ENCODE measurements at regions not wholly inside any gene's neighbourhood (a gene's known extent, or its start where the extent isn't known, plus 50 kb on each side); places are given as distances from the start of the nearest gene placed in this dataset.

DNA sequence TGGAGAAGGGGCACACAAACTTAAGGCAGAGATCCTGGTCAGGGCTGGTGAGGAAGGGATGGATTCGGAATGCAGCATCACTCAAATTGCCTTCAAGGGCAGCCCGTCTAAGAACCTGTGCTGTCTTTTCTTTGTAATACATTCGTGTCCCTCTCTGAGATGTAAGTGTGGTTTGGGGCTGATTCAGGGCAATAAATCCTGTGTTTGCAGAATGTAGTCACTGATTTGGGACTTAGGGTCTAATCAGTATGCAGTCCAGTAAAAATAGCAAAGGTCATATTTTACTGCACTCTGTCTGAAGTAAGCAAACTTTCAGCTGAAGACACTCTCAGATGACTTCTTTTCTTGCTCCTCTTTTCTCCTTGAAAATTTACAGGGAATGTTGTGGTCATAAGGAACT, 93.8 kb upstream of the C1QTNF9B start:
- TF ChIP-seq, protein P1, sequence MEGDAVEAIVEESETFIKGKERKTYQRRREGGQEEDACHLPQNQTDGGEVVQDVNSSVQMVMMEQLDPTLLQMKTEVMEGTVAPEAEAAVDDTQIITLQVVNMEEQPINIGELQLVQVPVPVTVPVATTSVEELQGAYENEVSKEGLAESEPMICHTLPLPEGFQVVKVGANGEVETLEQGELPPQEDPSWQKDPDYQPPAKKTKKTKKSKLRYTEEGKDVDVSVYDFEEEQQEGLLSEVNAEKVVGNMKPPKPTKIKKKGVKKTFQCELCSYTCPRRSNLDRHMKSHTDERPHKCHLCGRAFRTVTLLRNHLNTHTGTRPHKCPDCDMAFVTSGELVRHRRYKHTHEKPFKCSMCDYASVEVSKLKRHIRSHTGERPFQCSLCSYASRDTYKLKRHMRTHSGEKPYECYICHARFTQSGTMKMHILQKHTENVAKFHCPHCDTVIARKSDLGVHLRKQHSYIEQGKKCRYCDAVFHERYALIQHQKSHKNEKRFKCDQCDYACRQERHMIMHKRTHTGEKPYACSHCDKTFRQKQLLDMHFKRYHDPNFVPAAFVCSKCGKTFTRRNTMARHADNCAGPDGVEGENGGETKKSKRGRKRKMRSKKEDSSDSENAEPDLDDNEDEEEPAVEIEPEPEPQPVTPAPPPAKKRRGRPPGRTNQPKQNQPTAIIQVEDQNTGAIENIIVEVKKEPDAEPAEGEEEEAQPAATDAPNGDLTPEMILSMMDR (IDR thresholded peaks at IDR 0.05; ENCODE audit: low read length) = no peak
- TF ChIP-seq EZH2 (optimal IDR thresholded peaks at IDR 0.05; ENCODE audit: low read depth, low read length) (no peak), EZH2phosphoT487 (IDR thresholded peaks at IDR 0.05; ENCODE audit: low read length) (no peak)
- H3K36me3 ChIP-seq (replicated peaks; ENCODE audit: insufficient read depth, low read length) = no peaks in the 10 kb centered on the region
- H3K27ac ChIP-seq (ENCODE audit: low read length) = no peak overlapping the region
- H3K9me2 ChIP-seq (replicated peaks; ENCODE audit: insufficient read depth, low read length) = no peaks in the 10 kb centered on the region
- DNase-seq = no peak
- no peaks in the 10 kb centered on the region for H3F3A ChIP-seq (ENCODE audit: insufficient read depth, low read length)
- H3K9ac ChIP-seq (ENCODE audit: low read length) = no peak overlapping the region
- H3K4me2 ChIP-seq (ENCODE audit: low read depth, low read length) = no peak overlapping the region
- no peaks in the 10 kb centered on the region for H3K4me1 ChIP-seq (ENCODE audit: low read length)
- H3K27me3 ChIP-seq (replicated peaks; ENCODE audit: insufficient read depth, low read length) = no peaks in the 10 kb centered on the region
- H3K9me3 ChIP-seq (replicated peaks; ENCODE audit: insufficient read depth, low read length) = no peaks in the 10 kb centered on the region
- H2AFZ ChIP-seq (ENCODE audit: low read length) = no peak overlapping the region
- no peak overlapping the region for H3K4me3 ChIP-seq (ENCODE audit: low read length)
- no peaks in the 10 kb centered on the region for H3K79me2 ChIP-seq (ENCODE audit: low read length)
- no peaks in the 10 kb centered on the region for H4K20me1 ChIP-seq (ENCODE audit: insufficient read depth, low read length)

DNA sequence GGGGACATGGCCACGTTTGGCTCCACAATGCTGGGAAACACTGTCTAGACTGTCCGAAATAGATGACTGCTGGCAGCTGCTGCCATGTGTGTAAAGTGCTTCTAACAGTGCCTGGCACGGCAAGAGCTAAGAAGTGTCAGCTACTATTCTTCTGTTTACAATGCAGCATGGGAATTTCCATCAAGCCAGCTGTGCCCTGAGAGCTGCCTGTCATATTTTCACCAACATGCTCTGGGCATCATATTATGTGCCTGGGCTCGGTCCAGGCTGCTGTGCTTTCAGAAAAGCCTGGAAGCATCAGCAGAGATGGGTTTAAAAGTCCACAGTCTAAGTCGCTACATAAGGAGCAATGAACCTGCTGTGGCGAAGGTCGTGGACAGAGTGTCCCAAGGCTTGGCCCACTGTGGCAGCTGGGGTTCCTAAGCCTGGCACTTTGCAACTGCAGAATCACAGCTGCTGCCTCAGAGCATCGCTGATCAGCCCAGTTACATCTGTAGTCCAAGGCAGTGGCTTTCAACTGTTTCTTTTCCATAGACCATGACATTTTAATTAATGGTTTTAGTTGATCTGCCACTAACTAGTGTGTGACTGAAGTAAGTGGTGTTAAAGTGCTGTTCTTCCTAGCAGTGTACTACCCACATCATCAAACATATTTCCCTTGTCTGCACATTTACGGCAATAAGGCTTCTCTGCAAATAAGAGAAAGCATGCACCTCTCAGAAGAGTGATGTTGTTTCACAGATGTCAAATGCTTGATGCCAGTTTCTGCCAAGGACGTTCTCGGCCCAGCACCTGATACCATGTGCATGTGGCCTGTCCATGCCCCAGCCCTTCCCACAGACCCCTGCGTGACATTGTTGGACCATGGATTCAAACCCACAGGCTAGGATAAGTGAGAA, 95.7 kb upstream of the C1QTNF9B start:
- H3F3A ChIP-seq (ENCODE audit: insufficient read depth, low read length) = no peaks in the 10 kb centered on the region
- no peaks in the 10 kb centered on the region for H4K20me1 ChIP-seq (ENCODE audit: insufficient read depth, low read length)
- no peak for TF ChIP-seq EZH2phosphoT487 (IDR thresholded peaks at IDR 0.05; ENCODE audit: low read length)
- no peak for TF ChIP-seq EZH2 (optimal IDR thresholded peaks at IDR 0.05; ENCODE audit: low read depth, low read length)
- TF ChIP-seq, protein P1 (IDR thresholded peaks at IDR 0.05; ENCODE audit: low read length) = no peak
- no peak overlapping the region for H3K27ac ChIP-seq (ENCODE audit: low read length)
- no peaks in the 10 kb centered on the region for H3K4me1 ChIP-seq (ENCODE audit: low read length)
- H3K27me3 ChIP-seq (replicated peaks; ENCODE audit: insufficient read depth, low read length) = no peaks in the 10 kb centered on the region
- H3K9me2 ChIP-seq (replicated peaks; ENCODE audit: insufficient read depth, low read length) = no peaks in the 10 kb centered on the region
- DNase-seq = no peak
- H3K9ac ChIP-seq (ENCODE audit: low read length) = no peak overlapping the region
- H2AFZ ChIP-seq (ENCODE audit: low read length) = no peak overlapping the region
- H3K36me3 ChIP-seq (replicated peaks; ENCODE audit: insufficient read depth, low read length) = no peaks in the 10 kb centered on the region
- H3K4me3 ChIP-seq (ENCODE audit: low read length) = no peak overlapping the region
- no peaks in the 10 kb centered on the region for H3K79me2 ChIP-seq (ENCODE audit: low read length)
- no peaks in the 10 kb centered on the region for H3K9me3 ChIP-seq (replicated peaks; ENCODE audit: insufficient read depth, low read length)
- H3K4me2 ChIP-seq (ENCODE audit: low read depth, low read length) = no peak overlapping the region

DNA sequence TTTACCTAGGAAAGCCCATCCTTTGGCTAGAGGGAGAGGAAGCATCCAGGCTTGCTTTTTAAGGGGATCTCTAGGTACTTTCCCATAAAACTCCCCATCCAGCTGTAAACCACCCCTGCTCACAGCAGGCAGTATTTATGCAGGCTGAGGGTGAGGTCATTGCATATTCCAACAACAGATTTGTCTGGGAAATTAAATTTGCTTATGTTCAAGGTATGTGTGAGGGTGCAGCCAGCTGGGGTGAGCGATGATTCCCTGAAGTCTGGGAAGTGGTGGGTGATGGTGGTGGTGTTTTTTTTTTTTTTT, 96.3 kb upstream of the C1QTNF9B start:
- no peaks in the 10 kb centered on the region for H3K27me3 ChIP-seq (replicated peaks; ENCODE audit: insufficient read depth, low read length)
- no peaks in the 10 kb centered on the region for H3K9me2 ChIP-seq (replicated peaks; ENCODE audit: insufficient read depth, low read length)
- H3K9me3 ChIP-seq (replicated peaks; ENCODE audit: insufficient read depth, low read length) = no peaks in the 10 kb centered on the region
- H2AFZ ChIP-seq (ENCODE audit: low read length) = no peak overlapping the region
- no peaks in the 10 kb centered on the region for H4K20me1 ChIP-seq (ENCODE audit: insufficient read depth, low read length)
- TF ChIP-seq EZH2 (optimal IDR thresholded peaks at IDR 0.05; ENCODE audit: low read depth, low read length) = no peak
- TF ChIP-seq EZH2phosphoT487 (IDR thresholded peaks at IDR 0.05; ENCODE audit: low read length) = no peak
- TF ChIP-seq, protein P1 (IDR thresholded peaks at IDR 0.05; ENCODE audit: low read length) = no peak
- no peaks in the 10 kb centered on the region for H3K36me3 ChIP-seq (replicated peaks; ENCODE audit: insufficient read depth, low read length)
- H3K4me1 ChIP-seq (ENCODE audit: low read length) = no peaks in the 10 kb centered on the region
- no peaks in the 10 kb centered on the region for H3F3A ChIP-seq (ENCODE audit: insufficient read depth, low read length)
- no peak overlapping the region for H3K27ac ChIP-seq (ENCODE audit: low read length)
- H3K79me2 ChIP-seq (ENCODE audit: low read length) = no peaks in the 10 kb centered on the region
- no peak overlapping the region for H3K4me2 ChIP-seq (ENCODE audit: low read depth, low read length)
- no peak for DNase-seq
- H3K4me3 ChIP-seq (ENCODE audit: low read length) = no peak overlapping the region
- H3K9ac ChIP-seq (ENCODE audit: low read length) = no peak overlapping the region

Data from MM.1S (cell line).